ENCODE measurements at regions not wholly inside any gene's neighbourhood (a gene's known extent, or its start where the extent isn't known, plus 50 kb on each side); places are given as distances from the start of the nearest gene placed in this dataset.

- TF ChIP-seq POLR2AphosphoS5 (IDR thresholded peaks at IDR 0.05; ENCODE audit: low read depth, low read length) (no peak), POLR2A (IDR thresholded peaks at IDR 0.05; ENCODE audit: low read depth, low read length) (no peak)
These were observed 75.7 kb upstream of the KLHL25 start for GRCh38 chr15:85870216-85871014.

All from GM12892 (cell line).